HFF-Myc (cell line): ENCODE measurements at regions not wholly inside any gene's neighbourhood (a gene's known extent, or its start where the extent isn't known, plus 50 kb on each side); places are given as distances from the start of the nearest gene placed in this dataset.

Experiments
- DNase-seq: peaks from one replicate; pipeline ENCODE4 v3.0.0-alpha.2; 2011; ENCODE audit warnings: low read depth; ENCODE audit errors: extremely low read depth
- H3K4me3 ChIP-seq: replicated peaks from 2 replicates; pipeline ENCODE4 v1.5.1; 2011; ENCODE audit warnings: low read depth, mild to moderate bottlenecking, control low read depth, low read length
- CTCF ChIP-seq: IDR thresholded peaks from 2 replicates; pipeline ENCODE4 v1.5.1; 2012; ENCODE audit warnings: mild to moderate bottlenecking, low read depth, low read length, control low read depth; ENCODE audit errors: missing control alignments

- TF ChIP-seq CTCF, result no peak
Observed at GRCh38 chr2:2926858-2927175, 450.8 kb downstream of the EIPR1 start.

GRCh38 chr2:2926009-2926857 lies 451.4 kb downstream of the EIPR1 start:
- no peak overlapping the region for H3K4me3 ChIP-seq
- TF ChIP-seq CTCF, result no peak
- DNase-seq, result no peak

More at GRCh38 chr2:2926858-2927175, 450.8 kb downstream of the EIPR1 start:
- DNase-seq, result no peak
- no peak overlapping the region for H3K4me3 ChIP-seq

GRCh38 chr2:2922156-2922555 lies 455.5 kb downstream of the EIPR1 start:
- no peak for TF ChIP-seq CTCF
- no peak for DNase-seq
- no peak overlapping the region for H3K4me3 ChIP-seq

- TF ChIP-seq CTCF, result no peak
- no peak for DNase-seq
Observed at GRCh38 chr2:2921011-2921720, 456.5 kb downstream of the EIPR1 start.

GRCh38 chr2:2919574-2920365 lies 457.8 kb downstream of the EIPR1 start:
- H3K4me3 ChIP-seq, result no peak overlapping the region
- no peak for TF ChIP-seq CTCF
- DNase-seq, result no peak

More at GRCh38 chr2:2921011-2921720, 456.5 kb downstream of the EIPR1 start:
- H3K4me3 ChIP-seq, result no peak overlapping the region

- no peak for TF ChIP-seq CTCF
- no peak overlapping the region for H3K4me3 ChIP-seq
Observed at GRCh38 chr2:2919026-2919425, 458.6 kb downstream of the EIPR1 start.

More at GRCh38 chr2:2919026-2919425, 458.6 kb downstream of the EIPR1 start:
- DNase-seq, result no peak
